Activated CD8-positive, alpha-beta memory T cell treated with anti-CD3 and anti-CD28 coated beads, Interleukin-2, amount 50 U/mL, for 48 hours (primary cell): ENCODE measurements at regions not wholly inside any gene's neighbourhood (a gene's known extent, or its start where the extent isn't known, plus 50 kb on each side); places are given as distances from the start of the nearest gene placed in this dataset.
"Not testable (repeated sequence)": the region's sequence is repeated elsewhere in the genome, so short reads cannot be mapped to it uniquely, and the experiment has no call there.

Experiments used
- DNase-seq: peaks from one replicate; pipeline ENCODE4 v3.0.0-alpha.2; 2020

- DNase-seq, result peak; percentile 57
These were observed 116.6 kb downstream of the MRPL14 start for GRCh38 chr6:44010411-44011349.

GRCh38 chr6:44009425-44010321 lies 117.6 kb downstream of the MRPL14 start:
- peak; percentile 46 for DNase-seq

GRCh38 chr6:44008821-44009370 lies 118.4 kb downstream of the MRPL14 start:
- peak; percentile 34 for DNase-seq

- peak; percentile 36 for DNase-seq
These were observed 119.2 kb downstream of the MRPL14 start for GRCh38 chr6:44007818-44008621.

GRCh38 chr6:44006872-44007303 lies 120.4 kb downstream of the MRPL14 start:
- no peak for DNase-seq

DNA sequence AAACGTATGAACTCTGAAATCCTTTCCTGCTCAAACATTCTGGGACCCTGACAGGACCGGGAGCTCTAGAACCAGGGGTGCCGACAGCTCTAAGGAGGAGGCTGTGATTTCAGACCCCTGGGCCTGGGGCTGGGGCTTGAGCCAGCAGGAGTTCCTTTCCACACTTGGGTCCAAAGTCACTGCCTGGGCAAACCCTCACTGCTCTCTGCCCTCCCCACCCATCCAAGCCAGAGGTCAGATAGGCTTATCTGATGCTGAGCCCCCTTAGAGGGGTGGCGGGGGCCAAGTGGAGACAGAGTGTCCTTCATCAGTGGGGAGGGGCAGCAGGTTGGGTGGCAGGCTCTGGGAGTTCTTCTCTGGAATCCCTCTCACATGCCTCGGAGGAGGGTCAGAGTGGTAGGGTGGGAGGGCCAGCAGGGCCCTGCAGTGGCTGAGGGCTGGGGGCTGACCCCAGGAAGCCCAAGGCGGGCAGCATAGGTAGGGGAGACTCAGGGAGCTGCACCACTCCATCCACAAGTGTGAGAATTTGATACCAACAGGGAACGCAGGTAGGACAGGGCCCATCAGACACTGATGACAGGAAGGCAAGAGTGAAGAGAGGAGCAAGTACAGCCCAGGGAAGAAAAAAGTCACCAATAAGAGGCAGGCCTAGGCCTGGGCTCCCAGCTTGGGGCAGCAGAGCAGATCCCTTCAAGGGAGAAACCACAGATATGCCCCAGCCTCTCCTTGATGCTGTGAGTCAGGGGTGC lies 121.0 kb downstream of the MRPL14 start:
- no peak for DNase-seq

DNA sequence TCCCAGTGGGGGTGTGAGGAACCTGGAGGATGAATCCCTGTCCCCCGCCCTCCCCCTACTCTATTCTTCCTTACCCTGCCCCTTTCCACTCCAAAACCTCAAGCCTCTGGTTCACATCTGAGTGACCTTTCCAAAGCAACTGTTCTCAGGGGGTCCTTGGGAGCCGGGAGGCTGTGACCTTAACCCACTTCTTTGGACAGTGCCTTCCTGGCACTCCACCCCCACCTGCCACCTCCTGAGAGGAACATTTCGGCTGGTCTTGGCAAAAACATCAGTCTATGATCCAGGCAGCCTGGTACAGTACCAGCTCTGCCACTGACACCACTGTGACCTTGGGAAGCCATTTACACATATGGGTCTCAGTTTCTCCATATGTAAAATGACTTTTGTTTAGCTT lies 121.7 kb downstream of the MRPL14 start:
- no peak for DNase-seq

DNA sequence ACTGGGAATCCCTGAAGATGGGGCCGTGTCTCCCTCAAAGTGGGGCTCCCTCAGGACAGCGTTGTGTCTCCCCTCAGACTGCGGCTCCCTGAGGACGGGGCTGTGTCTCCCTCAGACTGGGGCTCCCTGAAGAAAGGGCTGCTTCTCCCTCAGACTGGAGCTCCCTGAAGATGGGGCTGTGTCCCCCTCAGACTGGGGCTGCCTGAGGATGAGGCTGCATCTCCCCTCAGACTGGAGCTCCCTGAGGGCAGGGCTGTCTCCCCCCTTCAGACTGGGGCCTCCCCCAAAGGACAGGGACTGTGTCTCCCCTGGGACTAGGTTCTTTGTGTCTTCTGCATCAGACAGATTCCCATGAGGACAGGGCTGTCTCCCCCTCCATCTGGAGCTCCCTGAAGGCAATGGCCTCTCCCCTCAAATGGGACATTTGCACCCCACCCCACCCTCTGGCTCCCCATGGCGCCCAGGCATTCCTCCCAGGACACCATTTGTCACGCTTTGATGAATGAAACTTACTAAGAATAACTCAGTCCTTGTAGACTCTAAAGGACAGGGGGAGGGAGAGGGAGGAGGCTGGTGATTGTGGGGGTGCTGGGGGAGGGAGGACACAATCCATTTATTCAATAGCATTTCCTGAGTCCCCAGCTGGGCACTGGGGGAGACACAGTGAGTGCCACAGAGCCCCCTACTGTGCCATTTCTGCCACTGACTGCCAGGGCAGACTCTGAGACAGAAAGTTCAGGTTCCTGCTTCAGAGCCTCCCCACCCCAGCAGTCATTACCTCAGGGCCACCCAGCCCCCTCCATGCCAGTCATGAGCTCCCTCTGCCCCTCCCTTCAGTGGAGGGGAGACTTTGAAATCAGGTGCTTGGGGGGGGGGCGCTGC lies 122.4 kb downstream of the MRPL14 start:
- no peak for DNase-seq

GRCh38 chr6:44004136-44004535 lies 123.1 kb downstream of the MRPL14 start:
- no peak for DNase-seq

DNA sequence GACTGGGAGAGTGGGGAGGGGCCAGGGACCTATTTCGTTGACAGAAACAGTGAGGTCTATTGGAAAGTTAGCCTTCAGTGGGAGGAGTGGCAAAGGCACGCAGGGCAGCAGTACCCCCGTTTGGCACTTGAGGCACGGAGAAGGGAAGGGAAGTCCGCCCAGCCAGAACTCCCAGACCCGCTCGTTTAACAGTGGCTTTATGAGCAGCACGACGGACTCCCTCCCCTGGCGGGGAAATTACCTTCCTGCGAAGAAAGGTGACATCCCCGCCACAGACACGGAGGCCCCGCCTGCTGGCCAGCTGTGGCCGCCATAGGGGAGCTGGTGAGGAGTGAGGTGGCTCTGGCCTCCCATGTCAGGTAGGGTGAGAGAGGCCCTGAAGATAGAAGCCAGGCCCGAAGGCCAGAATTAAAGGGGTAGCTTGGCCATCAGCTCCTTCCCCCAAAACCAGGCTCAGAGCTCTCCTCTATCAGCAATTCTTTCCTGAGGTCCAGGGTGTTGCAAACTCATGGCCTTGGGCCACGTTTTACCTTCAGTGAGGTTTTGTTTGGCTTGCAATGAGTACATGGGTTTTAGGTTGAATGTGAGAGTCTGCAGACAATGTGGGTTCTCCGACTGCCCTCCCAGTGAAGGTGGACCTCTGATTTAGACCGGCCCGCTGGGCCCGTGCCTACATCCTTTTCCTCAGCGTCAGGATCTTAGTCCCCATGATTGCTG lies 123.7 kb downstream of the MRPL14 start:
- no peak for DNase-seq

DNA sequence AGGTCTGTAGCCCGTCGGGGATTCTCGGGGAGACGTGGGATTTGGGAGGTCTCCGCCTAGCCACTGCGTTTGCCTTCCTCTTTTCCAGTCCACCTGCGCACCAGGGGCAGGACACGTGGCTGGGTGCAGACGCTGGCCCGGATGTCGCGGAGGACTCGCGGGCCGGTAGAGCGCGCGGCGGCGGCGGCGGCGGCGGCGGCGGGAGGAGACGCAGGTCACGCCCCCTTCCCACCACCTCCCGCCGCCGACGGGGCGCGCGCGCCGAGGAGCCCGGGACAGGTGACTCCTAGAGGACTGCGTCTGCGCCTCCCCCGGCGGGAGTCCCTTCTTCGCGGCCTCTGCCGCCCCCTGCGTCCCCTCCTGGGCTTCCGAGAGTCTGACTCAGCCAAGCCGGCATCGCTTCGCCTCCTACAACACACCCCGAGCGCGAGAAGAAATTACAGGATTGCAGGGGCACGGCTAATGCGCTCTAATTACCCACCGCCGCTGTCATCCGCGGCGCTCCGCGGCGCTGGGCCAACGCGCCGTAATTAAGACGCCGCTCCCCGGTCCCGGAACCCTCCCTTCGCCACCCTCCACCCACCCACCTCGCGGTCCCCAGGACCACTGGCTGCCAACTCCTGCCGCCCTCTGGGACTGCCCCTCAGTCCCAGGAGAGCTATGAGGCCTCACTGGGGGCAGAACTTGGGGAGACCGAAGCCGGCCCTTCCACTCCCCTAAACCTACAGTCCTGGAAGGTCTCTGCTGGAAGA lies 124.5 kb downstream of the MRPL14 start:
- peak; percentile 84 for DNase-seq

GRCh38 chr6:44002067-44002592 lies 125.1 kb downstream of the MRPL14 start:
- DNase-seq, result peak; percentile 60

DNA sequence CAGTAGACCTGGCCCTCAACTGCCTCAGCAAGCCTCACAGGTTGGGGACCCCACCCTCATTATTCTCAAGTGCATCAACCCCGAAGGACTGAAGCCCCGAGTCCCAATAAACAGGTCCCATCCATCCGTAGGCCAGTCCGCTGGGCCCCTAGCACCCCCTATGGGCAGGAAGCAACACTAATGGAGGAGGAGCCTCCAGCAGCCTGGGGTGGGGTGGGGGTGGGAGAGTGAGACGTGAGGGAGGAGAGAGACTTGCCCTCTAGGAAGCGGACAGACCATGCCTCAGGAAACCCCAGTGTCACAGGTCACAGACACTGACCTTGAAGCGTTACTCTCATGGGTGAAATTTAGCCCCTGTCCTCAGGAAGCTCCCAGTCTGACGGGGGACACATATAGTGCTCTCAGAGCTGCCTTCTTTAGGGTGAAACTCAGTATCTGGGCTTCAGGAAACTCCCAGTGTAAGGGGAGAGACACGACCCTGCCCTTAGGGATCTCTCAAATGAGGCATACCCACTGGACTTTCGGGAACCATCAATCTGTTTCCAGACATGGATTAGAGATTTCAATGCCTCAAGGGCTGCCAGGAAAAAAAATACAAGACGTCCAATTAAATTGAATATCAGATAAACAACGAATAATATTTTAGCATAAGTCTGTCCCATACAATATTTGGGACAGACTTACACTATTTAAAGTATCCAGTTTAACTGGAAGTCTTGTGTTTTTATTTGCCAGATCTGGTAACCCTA lies 125.8 kb downstream of the MRPL14 start:
- peak; percentile 60 for DNase-seq

- DNase-seq, result peak; percentile 68
These were observed 126.9 kb downstream of the MRPL14 start for GRCh38 chr6:44000164-44000842.

- no peak for DNase-seq
These were observed 127.6 kb downstream of the MRPL14 start for GRCh38 chr6:43999628-44000027.

GRCh38 chr6:43998592-43999243 lies 128.5 kb downstream of the MRPL14 start:
- not testable (repeated sequence) for DNase-seq
